Glomerular endothelial cell (primary cell): ENCODE measurements at regions not wholly inside any gene's neighbourhood (a gene's known extent, or its start where the extent isn't known, plus 50 kb on each side); places are given as distances from the start of the nearest gene placed in this dataset.
A peak's percentile ranks its signal among the peaks of the same experiment; 100 is the strongest.
"Not testable (repeated sequence)": the region's sequence is repeated elsewhere in the genome, so short reads cannot be mapped to it uniquely, and the experiment has no call there.

Source experiments
- DNase-seq: peaks from one replicate; pipeline ENCODE4 v3.0.0-alpha.2; 2011; ENCODE audit warnings: low read depth, low spot score; ENCODE audit errors: extremely low read depth

- not testable (repeated sequence) for DNase-seq
Observed at GRCh38 chr4:102397056-102397455, 51.8 kb upstream of the SLC39A8 start.

- DNase-seq: no peak
Observed at GRCh38 chr4:102399021-102399420, 53.7 kb upstream of the SLC39A8 start.

- DNase-seq: no peak
Observed at GRCh38 chr4:102400898-102401297, 55.6 kb upstream of the SLC39A8 start.

GRCh38 chr4:102402223-102402622 lies 56.9 kb upstream of the SLC39A8 start:
- DNase-seq: no peak

GRCh38 chr4:102403116-102403515 lies 57.8 kb upstream of the SLC39A8 start:
- no peak for DNase-seq

GRCh38 chr4:102404431-102404969 lies 59.2 kb upstream of the SLC39A8 start:
- DNase-seq: no peak

- DNase-seq: no peak
Observed at GRCh38 chr4:102405821-102406401, 60.6 kb upstream of the SLC39A8 start.

- DNase-seq: not testable (repeated sequence)
Observed at GRCh38 chr4:102410884-102411283, 65.6 kb upstream of the SLC39A8 start.

- DNase-seq: no peak
Observed at GRCh38 chr4:102411408-102411807, 66.1 kb upstream of the SLC39A8 start.

GRCh38 chr4:102416765-102417164 lies 71.5 kb upstream of the SLC39A8 start:
- DNase-seq: no peak

GRCh38 chr4:102420563-102421398 lies 75.5 kb upstream of the SLC39A8 start:
- no peak for DNase-seq

GRCh38 chr4:102422843-102423242 lies 77.6 kb upstream of the SLC39A8 start:
- DNase-seq: no peak

GRCh38 chr4:102423375-102423774 lies 77.8 kb upstream of the NFKB1 start:
- DNase-seq: no peak

GRCh38 chr4:102427371-102427998 lies 73.7 kb upstream of the NFKB1 start:
- no peak for DNase-seq

- no peak for DNase-seq
Observed at GRCh38 chr4:102428122-102428521, 73.0 kb upstream of the NFKB1 start.

GRCh38 chr4:102429553-102429952 lies 71.6 kb upstream of the NFKB1 start:
- DNase-seq: no peak

- no peak for DNase-seq
Observed at GRCh38 chr4:102430461-102430910, 70.7 kb upstream of the NFKB1 start.

- DNase-seq: no peak
Observed at GRCh38 chr4:102431608-102431961, 69.6 kb upstream of the NFKB1 start.

GRCh38 chr4:102437111-102437510 lies 64.0 kb upstream of the NFKB1 start:
- DNase-seq: no peak

- no peak for DNase-seq
Observed at GRCh38 chr4:102438396-102439235, 62.5 kb upstream of the NFKB1 start.

GRCh38 chr4:102439236-102439614 lies 61.9 kb upstream of the NFKB1 start:
- DNase-seq: peak; percentile 29
